DMS 273 (cell line): ENCODE measurements at regions not wholly inside any gene's neighbourhood (a gene's known extent, or its start where the extent isn't known, plus 50 kb on each side); places are given as distances from the start of the nearest gene placed in this dataset.
"Not testable (repeated sequence)": the region's sequence is repeated elsewhere in the genome, so short reads cannot be mapped to it uniquely, and the experiment has no call there.

Experiments
- DNase-seq: peaks from one replicate; lab custom pipeline; 2025; ENCODE audit not compliant: unreplicated experiment; lab: John Stamatoyannopoulos, UW

GRCh38 chr7:156321430-156321829 lies 319.1 kb upstream of the RNF32 start:
- DNase-seq, result not testable (repeated sequence)

GRCh38 chr7:156318926-156319325 lies 321.6 kb upstream of the RNF32 start:
- no peak for DNase-seq

GRCh38 chr7:156318426-156318825 lies 322.1 kb upstream of the RNF32 start:
- no peak for DNase-seq

- DNase-seq, result no peak
These were observed 331.5 kb upstream of the RNF32 start for GRCh38 chr7:156309016-156309620.

- DNase-seq, result no peak
These were observed 333.4 kb upstream of the RNF32 start for GRCh38 chr7:156307193-156307592.

GRCh38 chr7:156305351-156305750 lies 335.2 kb upstream of the RNF32 start:
- DNase-seq, result no peak

- no peak for DNase-seq
These were observed 357.8 kb upstream of the RNF32 start for GRCh38 chr7:156282816-156283215.

GRCh38 chr7:156279635-156280034 lies 360.9 kb upstream of the RNF32 start:
- DNase-seq, result no peak

GRCh38 chr7:156275292-156275691 lies 365.3 kb upstream of the RNF32 start:
- no peak for DNase-seq

GRCh38 chr7:156274557-156274956 lies 366.0 kb upstream of the RNF32 start:
- no peak for DNase-seq

- no peak for DNase-seq
These were observed 379.0 kb upstream of the RNF32 start for GRCh38 chr7:156261581-156261980.

GRCh38 chr7:156257904-156258303 lies 382.7 kb upstream of the RNF32 start:
- no peak for DNase-seq

- DNase-seq, result no peak
These were observed 384.9 kb upstream of the RNF32 start for GRCh38 chr7:156255635-156256034.

- DNase-seq, result no peak
These were observed 388.7 kb upstream of the RNF32 start for GRCh38 chr7:156251861-156252260.

GRCh38 chr7:156240532-156240931 lies 400.0 kb upstream of the RNF32 start:
- no peak for DNase-seq

GRCh38 chr7:156238366-156239133 lies 402.0 kb upstream of the RNF32 start:
- DNase-seq, result no peak

GRCh38 chr7:156237614-156238013 lies 403.0 kb upstream of the RNF32 start:
- no peak for DNase-seq

GRCh38 chr7:156236936-156237599 lies 403.5 kb upstream of the RNF32 start:
- DNase-seq, result no peak

GRCh38 chr7:156236181-156236889 lies 404.2 kb upstream of the RNF32 start:
- DNase-seq, result no peak

GRCh38 chr7:156234666-156235494 lies 405.7 kb upstream of the RNF32 start:
- DNase-seq, result no peak

- no peak for DNase-seq
These were observed 406.4 kb upstream of the RNF32 start for GRCh38 chr7:156234192-156234591.
